Ascending aorta (tissue), 2 donors: ENCODE measurements at regions not wholly inside any gene's neighbourhood (a gene's known extent, or its start where the extent isn't known, plus 50 kb on each side); places are given as distances from the start of the nearest gene placed in this dataset.

ENCODE experiments used
- DNase-seq, 2 donors: peaks; one replicate each; pipeline ENCODE4 v3.0.0-alpha.2; 2019; ENCODE audit warnings: low spot score in 2 of 2
- H3K27ac ChIP-seq, 2 donors: fragments of 200-600 bp; sonication (generic); one replicate each; pipeline ENCODE4 v1.5.1; 2016 to 2017; ENCODE audit warnings: mild to moderate bottlenecking in 1 of 2
- H3K27me3 ChIP-seq: fragments of 200-600 bp; sonication (generic); one replicate; pipeline ENCODE4 v1.5.1; 2017
- H3K36me3 ChIP-seq, 2 donors: fragments of 200-600 bp; sonication (generic); one replicate each; pipeline ENCODE4 v1.5.1; 2016
- H3K4me1 ChIP-seq, 2 donors: fragments of 200-600 bp; sonication (generic); one replicate each; pipeline ENCODE4 v1.5.1; 2016 to 2017; ENCODE audit warnings: mild to moderate bottlenecking in 1 of 2
- H3K4me3 ChIP-seq, 2 donors: fragments of 200-600 bp; sonication (generic); one replicate each; pipeline ENCODE4 v1.5.1; 2016 to 2017; ENCODE audit warnings: mild to moderate bottlenecking in 1 of 2
- H3K9me3 ChIP-seq, 2 donors: fragments of 200-600 bp; sonication (generic); one replicate each; pipeline ENCODE4 v1.5.1; 2016
- CTCF ChIP-seq, 3 experiments: fragments of 200-600 bp in 2 of 3; fragments of 450-650 bp in 1 of 3; sonication (generic) in 2 of 3; IDR thresholded peaks; one replicate each; pipeline ENCODE4 v1.5.1; 2016 to 2019; ENCODE audit warnings: antibody characterized with exemption in 3 of 3, mild to moderate bottlenecking in 1 of 3, moderate library complexity in 1 of 3
- intact Hi-C: fragments of 100-400 bp; cut with DNase I; formaldehyde crosslinking; loops from one replicate; pipeline ENCODE4 v1.15.1; 2023

DNA sequence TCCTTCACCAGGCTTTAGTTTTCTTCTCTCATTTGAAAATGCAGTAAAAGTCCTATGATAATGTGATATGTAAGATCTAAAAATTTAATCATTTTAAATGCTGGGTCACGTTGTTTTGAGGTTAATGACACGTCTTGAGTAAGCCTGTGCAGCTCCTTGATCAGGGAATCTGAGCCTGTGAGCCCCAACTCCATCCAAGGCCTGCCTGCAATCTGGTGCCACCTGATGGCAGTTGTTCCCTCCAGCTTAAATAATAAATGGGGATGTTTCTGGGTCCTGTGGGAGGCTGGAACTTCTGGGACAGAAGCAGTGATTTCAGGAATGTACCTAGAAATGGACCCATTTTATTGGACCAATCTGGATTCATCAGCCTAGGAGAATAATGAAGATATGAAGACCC lies 455.4 kb upstream of the ADGRL3 start:
- TF ChIP-seq CTCF (IDR thresholded peaks at IDR 0.05) = no peak
- H3K9me3 ChIP-seq = no peaks in the 10 kb centered on the region
- H3K27ac ChIP-seq = no peak overlapping the region
- H3K36me3 ChIP-seq = no peaks in the 10 kb centered on the region
- DNase-seq = no peak
- intact Hi-C loops = no loop called here
- no peaks in the 10 kb centered on the region for H3K27me3 ChIP-seq
- H3K4me3 ChIP-seq = no peak overlapping the region
- H3K4me1 ChIP-seq = no peaks in the 10 kb centered on the region

DNA sequence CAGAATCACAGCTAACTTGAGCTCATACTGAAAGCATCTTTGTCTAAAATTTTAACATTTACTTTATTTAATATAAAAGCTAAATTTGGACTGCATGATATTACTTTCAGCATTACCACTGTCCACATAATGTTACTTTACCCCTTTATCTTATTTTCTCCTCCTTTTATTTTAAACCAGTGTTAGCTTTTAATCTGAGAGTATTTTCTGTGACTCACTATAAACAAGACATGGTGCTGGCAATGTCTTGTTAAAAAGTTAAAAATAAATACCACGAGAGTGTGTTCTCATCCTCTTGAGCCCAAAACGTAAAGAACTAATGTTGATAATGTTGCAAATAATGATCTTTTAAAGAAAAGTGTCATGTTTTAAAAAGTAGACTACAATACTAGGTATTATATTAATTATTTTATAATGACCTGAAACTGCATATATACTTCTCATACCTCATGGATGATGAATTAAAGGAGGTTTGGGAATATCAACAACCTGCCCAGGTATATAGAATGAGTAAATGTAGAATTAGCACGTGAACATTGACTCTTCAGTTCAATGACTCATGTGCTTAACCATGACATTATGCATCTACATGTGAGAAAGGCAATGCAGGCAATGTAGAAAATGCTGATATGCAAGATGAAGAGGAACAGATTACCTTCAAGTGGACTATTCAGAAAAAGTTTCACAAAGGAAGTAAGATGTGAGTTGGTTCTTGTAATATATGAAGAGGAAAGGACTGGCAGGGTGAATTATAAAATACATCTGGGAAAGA lies 454.1 kb upstream of the ADGRL3 start:
- Histone ChIP-seq H3K4me3 (no peak overlapping the region), H3K9me3 (no peaks in the 10 kb centered on the region), H3K27me3 (no peaks in the 10 kb centered on the region), H3K27ac (no peak overlapping the region), H3K4me1 (no peaks in the 10 kb centered on the region), H3K36me3 (no peaks in the 10 kb centered on the region)
- TF ChIP-seq CTCF (IDR thresholded peaks at IDR 0.05) = no peak
- no peak for DNase-seq
- intact Hi-C loops = no loop called here

GRCh38 chr4:60750962-60751361 lies 449.2 kb upstream of the ADGRL3 start:
- H3K9me3 ChIP-seq = no peaks in the 10 kb centered on the region
- no peaks in the 10 kb centered on the region for H3K36me3 ChIP-seq
- intact Hi-C loops = no loop called here
- no peaks in the 10 kb centered on the region for H3K27me3 ChIP-seq
- TF ChIP-seq CTCF (IDR thresholded peaks at IDR 0.05) = no peak
- no peak overlapping the region for H3K4me3 ChIP-seq
- no peaks in the 10 kb centered on the region for H3K4me1 ChIP-seq
- H3K27ac ChIP-seq = no peak overlapping the region
- no peak for DNase-seq

GRCh38 chr4:60757986-60758680 lies 442.0 kb upstream of the ADGRL3 start:
- H3K9me3 ChIP-seq = no peaks in the 10 kb centered on the region
- no peak overlapping the region for H3K27ac ChIP-seq
- no peak for TF ChIP-seq CTCF (IDR thresholded peaks at IDR 0.05)
- intact Hi-C loops = no loop called here
- no peaks in the 10 kb centered on the region for H3K4me1 ChIP-seq
- no peaks in the 10 kb centered on the region for H3K36me3 ChIP-seq
- DNase-seq = no peak
- H3K27me3 ChIP-seq = no peaks in the 10 kb centered on the region
- H3K4me3 ChIP-seq = no peak overlapping the region

- H3K27ac ChIP-seq = no peak overlapping the region
- no peaks in the 10 kb centered on the region for H3K36me3 ChIP-seq
- H3K9me3 ChIP-seq = no peaks in the 10 kb centered on the region
- no peak for DNase-seq
- H3K27me3 ChIP-seq = no peaks in the 10 kb centered on the region
- TF ChIP-seq CTCF (IDR thresholded peaks at IDR 0.05) = no peak
- H3K4me3 ChIP-seq = no peak overlapping the region
- H3K4me1 ChIP-seq = no peaks in the 10 kb centered on the region
- intact Hi-C loops = no loop called here
Measured at GRCh38 chr4:60759518-60760245, 440.4 kb upstream of the ADGRL3 start.
